Endothelial cell of umbilical vein (primary cell): ENCODE measurements at regions not wholly inside any gene's neighbourhood (a gene's known extent, or its start where the extent isn't known, plus 50 kb on each side); places are given as distances from the start of the nearest gene placed in this dataset.

ENCODE experiments used
- BruUV-seq: library from RNA; stranded (reverse); fragments of 400-500 nt; replicated peaks from 2 replicates; lab custom pipeline; 2021; lab: Mats Ljungman, UMichigan
- CTCF ChIA-PET: fragments of 300-600, 350-600 bp; sonication (Branson Sonifier 250); formaldehyde crosslinking; loops from one replicate; lab custom pipeline; 2021; ENCODE audit warnings: antibody characterized with exemption, inconsistent platforms; lab: Charles Lee
- POLR2A ChIA-PET: fragments of 300-600, 350-600 bp; sonication (Branson Sonifier 250); formaldehyde crosslinking; loops from one replicate; lab custom pipeline; 2021; ENCODE audit warnings: antibody characterized with exemption, inconsistent platforms; lab: Charles Lee
- DNase-seq: peaks from one replicate; pipeline ENCODE4 v3.0.0-alpha.2; 2011; ENCODE audit warnings: low read depth, low spot score
- FAIRE-seq: peaks from 2 replicates; lab custom pipeline; 2011; peaks lifted over from hg19 to GRCh38; lab: Jason Lieb, UNC
- H2AFZ ChIP-seq: 2 replicates; pipeline ENCODE4 v1.6.0; 2012; ENCODE audit warnings: low read depth, low read length, control low read depth, inconsistent platforms
- H3K27ac ChIP-seq: 2 replicates; pipeline ENCODE4 v1.5.1; 2011; ENCODE audit warnings: low read depth, mild to moderate bottlenecking, control low read depth, low read length, moderate library complexity; ENCODE audit not compliant: insufficient read depth
- H3K27me3 ChIP-seq, 2 experiments: 2 replicates each; pipeline versions ENCODE4 v1.6.0 to v1.6.1; 2011; ENCODE audit warnings: low read length in 2 of 2, mixed read lengths in 1 of 2; ENCODE audit not compliant: control insufficient read depth in 2 of 2, insufficient read depth in 2 of 2
- H3K36me3 ChIP-seq, 2 experiments: 2 replicates in 1 of 2; 3 replicates in 1 of 2; pipeline ENCODE4 v1.5.1; 2011; ENCODE audit warnings: low read length in 2 of 2, mild to moderate bottlenecking in 1 of 2, moderate library complexity in 1 of 2; ENCODE audit not compliant: control insufficient read depth in 2 of 2, insufficient read depth in 2 of 2; ENCODE audit errors: extremely low read depth in 1 of 2
- H3K4me1 ChIP-seq: 3 replicates; pipeline ENCODE4 v1.5.1; 2011; ENCODE audit warnings: mild to moderate bottlenecking, low read length; ENCODE audit not compliant: control insufficient read depth, insufficient read depth; ENCODE audit errors: extremely low read depth
- H3K4me2 ChIP-seq: 2 replicates; pipeline ENCODE4 v1.6.1; 2011; ENCODE audit warnings: low read length, control low read depth, mixed read lengths; ENCODE audit not compliant: insufficient read depth
- H3K4me3 ChIP-seq, 3 experiments: fragments of 200-600 bp in 1 of 3; sonication (generic), shearing (Covaris generic) in 1 of 3; replicated peaks in 1 of 3; 2 replicates each; pipeline ENCODE4 v1.5.1; 2011 to 2016; ENCODE audit warnings: control low read depth in 3 of 3, low read length in 3 of 3, mild to moderate bottlenecking in 2 of 3, inconsistent platforms in 1 of 3, low read depth in 1 of 3, moderate library complexity in 1 of 3; ENCODE audit not compliant: insufficient read depth in 1 of 3
- H3K79me2 ChIP-seq: 2 replicates; pipeline ENCODE4 v1.6.0; 2012; ENCODE audit warnings: low read length, inconsistent platforms; ENCODE audit not compliant: control insufficient read depth, insufficient read depth
- H3K9ac ChIP-seq: replicated peaks from 2 replicates; pipeline ENCODE3; 2011; ENCODE audit warnings: low read length, control low read depth; ENCODE audit not compliant: insufficient read depth; ENCODE audit errors: extremely low read depth
- H3K9me1 ChIP-seq: replicated peaks from 3 replicates; pipeline ENCODE4 v1.6.0; 2011; ENCODE audit warnings: mild to moderate bottlenecking, low read length; ENCODE audit not compliant: control insufficient read depth, insufficient read depth; ENCODE audit errors: extremely low read depth
- H3K9me3 ChIP-seq: replicated peaks from 2 replicates; pipeline ENCODE4 v1.5.1; 2012; ENCODE audit warnings: low read length, inconsistent platforms; ENCODE audit not compliant: control insufficient read depth, insufficient read depth
- H4K20me1 ChIP-seq: replicated peaks from 2 replicates; pipeline ENCODE3; 2011; ENCODE audit warnings: mild to moderate bottlenecking, low read length; ENCODE audit not compliant: control insufficient read depth, insufficient read depth; ENCODE audit errors: extremely low read depth
- FOS ChIP-seq: IDR thresholded peaks from 2 replicates; pipeline ENCODE4 v1.6.1; 2011; ENCODE audit warnings: mild to moderate bottlenecking, low read length, moderate library complexity, borderline replicate concordance; ENCODE audit not compliant: insufficient read depth
- GATA2 ChIP-seq: IDR thresholded peaks from 2 replicates; pipeline ENCODE4 v1.7.0; 2011; ENCODE audit warnings: low read depth, mild to moderate bottlenecking, moderate library complexity, mixed read lengths, low read length; ENCODE audit not compliant: insufficient read length, insufficient read depth
- POLR2A ChIP-seq: IDR thresholded peaks from 2 replicates; pipeline ENCODE4 v1.6.1; 2012; ENCODE audit warnings: low read depth, mild to moderate bottlenecking, control low read depth, low read length
- POLR2AphosphoS5 ChIP-seq: IDR thresholded peaks from 2 replicates; pipeline ENCODE4 v1.6.1; 2012; ENCODE audit warnings: low read depth, mild to moderate bottlenecking, control low read depth, low read length, moderate library complexity; ENCODE audit not compliant: insufficient read depth
- dilution Hi-C: fragments of 300-500 bp; cut with MboI; formaldehyde crosslinking; loops from one replicate; pipeline ENCODE4 v1.15.0; 2019; ENCODE audit warnings: low sequenced_read_pairs; ENCODE audit not compliant: extremely low pct_ligation_motif_present
- intact Hi-C: fragments of 100-400 bp; cut with micrococcal nuclease; formaldehyde crosslinking; loops from one replicate; pipeline ENCODE4 v1.10.0; 2022
- TF ChIP-seq, protein P1 (sequence below), 2 donors: IDR thresholded peaks; 1 replicate in 1 of 2; 2 replicates in 1 of 2; pipeline ENCODE4 v1.5.1; 2011; ENCODE audit warnings: low read length in 2 of 2, mild to moderate bottlenecking in 2 of 2, moderate library complexity in 2 of 2, control low read depth in 1 of 2, inconsistent platforms in 1 of 2, low read depth in 1 of 2; ENCODE audit not compliant: insufficient read depth in 1 of 2; ENCODE audit errors: extremely low read depth in 1 of 2
- TF ChIP-seq, protein P2 (sequence below): IDR thresholded peaks from 2 replicates; pipeline ENCODE4 v1.6.1; 2011; ENCODE audit not compliant: insufficient read depth, insufficient read length

DNA sequence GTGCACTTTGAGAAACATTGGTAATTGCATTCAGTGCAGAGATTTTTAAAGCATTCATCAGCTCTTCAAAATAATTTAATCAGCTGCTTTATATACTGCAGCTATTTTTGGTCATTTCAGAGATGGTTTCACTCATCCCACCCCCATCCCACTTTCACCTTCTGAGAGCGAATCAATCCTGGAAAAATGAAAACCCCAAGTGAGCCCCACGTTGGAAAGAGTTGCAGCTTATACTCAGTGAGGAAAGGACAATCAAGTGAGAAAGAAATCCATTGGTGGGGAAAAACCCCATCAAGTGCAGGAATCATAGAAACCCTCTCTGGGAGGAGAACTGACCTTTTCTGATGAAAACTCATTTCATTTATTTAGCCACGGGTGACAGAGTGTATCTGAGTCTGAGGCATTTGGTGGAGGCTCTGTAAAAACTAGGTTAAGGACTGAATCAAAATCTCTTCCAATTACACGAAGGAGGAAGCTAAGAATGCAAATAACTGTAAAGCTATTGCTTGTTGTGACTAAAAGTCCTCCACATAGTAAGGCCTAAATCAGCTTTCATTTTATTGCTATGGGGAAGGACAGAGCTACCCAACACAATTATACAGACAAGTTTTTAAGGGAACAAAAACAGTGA lies 240.4 kb upstream of the PGRMC2 start:
- ChIA-PET CTCF (interaction anchor here (0.5 to 2.4 kb wide), 8 partner anchors 8 to 285 kb away, joined by 3 to 19 read pairs (median 3); no protein-coding TSS in a partner anchor), POLR2A (interaction anchor here (2.0 kb wide), 2 partner anchors 10 to 25 kb away, joined by 11 to 15 read pairs; no protein-coding TSS in a partner anchor)
- peak overlapping the region; percentile 95 for H3K27ac ChIP-seq
- FAIRE-seq (no peak), DNase-seq (no peak)
- no peak overlapping the region for H3K4me3 ChIP-seq
- no TSS peak for BruUV-seq
- H4K20me1 ChIP-seq, result no peaks in the 10 kb centered on the region
- H3K9me1 ChIP-seq, result no peaks in the 10 kb centered on the region
- dilution Hi-C loops, result no loop called here
- H2AFZ ChIP-seq, result peak overlapping the region; percentile 19
- H3K79me2 ChIP-seq, result no peaks in the 10 kb centered on the region
- H3K4me2 ChIP-seq, result no peak overlapping the region
- H3K9me3 ChIP-seq, result no peaks in the 10 kb centered on the region
- intact Hi-C loops, result loop anchor here (10.0 kb wide), 1 partner anchor 567 kb away; the partner anchor contains the start of genes C4orf33 and SCLT1
- TF ChIP-seq GATA2 (no peak), POLR2A (no peak), POLR2AphosphoS5 (no peak), FOS (no peak)
- TF ChIP-seq, protein P1, sequence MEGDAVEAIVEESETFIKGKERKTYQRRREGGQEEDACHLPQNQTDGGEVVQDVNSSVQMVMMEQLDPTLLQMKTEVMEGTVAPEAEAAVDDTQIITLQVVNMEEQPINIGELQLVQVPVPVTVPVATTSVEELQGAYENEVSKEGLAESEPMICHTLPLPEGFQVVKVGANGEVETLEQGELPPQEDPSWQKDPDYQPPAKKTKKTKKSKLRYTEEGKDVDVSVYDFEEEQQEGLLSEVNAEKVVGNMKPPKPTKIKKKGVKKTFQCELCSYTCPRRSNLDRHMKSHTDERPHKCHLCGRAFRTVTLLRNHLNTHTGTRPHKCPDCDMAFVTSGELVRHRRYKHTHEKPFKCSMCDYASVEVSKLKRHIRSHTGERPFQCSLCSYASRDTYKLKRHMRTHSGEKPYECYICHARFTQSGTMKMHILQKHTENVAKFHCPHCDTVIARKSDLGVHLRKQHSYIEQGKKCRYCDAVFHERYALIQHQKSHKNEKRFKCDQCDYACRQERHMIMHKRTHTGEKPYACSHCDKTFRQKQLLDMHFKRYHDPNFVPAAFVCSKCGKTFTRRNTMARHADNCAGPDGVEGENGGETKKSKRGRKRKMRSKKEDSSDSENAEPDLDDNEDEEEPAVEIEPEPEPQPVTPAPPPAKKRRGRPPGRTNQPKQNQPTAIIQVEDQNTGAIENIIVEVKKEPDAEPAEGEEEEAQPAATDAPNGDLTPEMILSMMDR (IDR thresholded peaks at IDR 0.05; ENCODE audit: extremely low read depth in 1 of 2, insufficient read depth in 1 of 2, low read depth in 1 of 2, low read length in 2 of 2), result no peak
- TF ChIP-seq, protein P2, sequence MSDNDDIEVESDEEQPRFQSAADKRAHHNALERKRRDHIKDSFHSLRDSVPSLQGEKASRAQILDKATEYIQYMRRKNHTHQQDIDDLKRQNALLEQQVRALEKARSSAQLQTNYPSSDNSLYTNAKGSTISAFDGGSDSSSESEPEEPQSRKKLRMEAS, result no peak
- no peak overlapping the region for H3K9ac ChIP-seq
- H3K4me1 ChIP-seq, result peaks cover 36% of the 10 kb centered on the region
- no peaks in the 10 kb centered on the region for H3K27me3 ChIP-seq
- no peaks in the 10 kb centered on the region for H3K36me3 ChIP-seq
